ENCODE measurements at regions not wholly inside any gene's neighbourhood (a gene's known extent, or its start where the extent isn't known, plus 50 kb on each side); places are given as distances from the start of the nearest gene placed in this dataset.
A peak's percentile ranks its signal among the peaks of the same experiment; 100 is the strongest.

DNA sequence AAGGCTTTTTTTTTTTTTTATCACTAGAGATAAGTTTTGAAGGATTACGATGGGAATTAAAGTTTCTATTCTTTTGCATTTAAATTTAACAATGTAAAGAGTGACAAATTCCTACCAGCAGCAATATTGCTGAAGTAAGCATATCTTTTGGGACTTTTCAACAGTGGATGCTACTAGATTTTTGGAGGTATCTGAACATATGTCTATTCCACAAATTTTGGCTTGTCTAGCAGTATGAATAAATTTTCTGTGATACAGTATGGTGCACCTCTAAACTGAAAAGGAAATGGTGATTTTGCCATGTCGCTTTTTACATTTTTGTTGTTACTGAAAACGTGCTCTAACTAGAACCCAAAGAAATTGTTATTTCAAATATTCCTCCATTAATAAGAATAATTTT lies 368.3 kb upstream of the MANEA start:
- in situ Hi-C loops (cut with HindIII; ENCODE audit: extremely low pct_ligation_motif_present, low pct_unique_long_range_greater_than_20kb) (no loop called here), intact Hi-C loops (cut with micrococcal nuclease; ENCODE audit: unreplicated experiment) (no loop called here)
- no peaks in the 10 kb centered on the region for H3K36me3 ChIP-seq (replicated peaks in 1 of 2; ENCODE audit: control insufficient read depth in 1 of 2, insufficient read depth in 2 of 2, low read length in 2 of 2)
- H3K27ac ChIP-seq (ENCODE audit: extremely low read length, insufficient read depth, low read length): no peak overlapping the region
- H3K4me1 ChIP-seq (ENCODE audit: insufficient read depth, low read length): no peaks in the 10 kb centered on the region
- H2AFZ ChIP-seq (ENCODE audit: low read length): no peak overlapping the region
- DNase-seq (ENCODE audit: low spot score) (no peak), FAIRE-seq (no peak), ATAC-seq (no peak)
- H3K9ac ChIP-seq (ENCODE audit: insufficient read depth, low read depth, low read length): no peak overlapping the region
- no peak overlapping the region for H3K4me2 ChIP-seq (ENCODE audit: low read depth, low read length)
- no peak overlapping the region for H3K4me3 ChIP-seq (replicated peaks in 1 of 3; ENCODE audit: insufficient read depth in 1 of 3, low read depth in 2 of 3, low read length in 3 of 3)
- ChIA-PET CTCF (ENCODE audit: low intra/inter-chr PET ratio, low total read pairs) (no interaction called here), POLR2A (no interaction called here)
- BruUV-seq (replicated peaks): no TSS peak
- no peaks in the 10 kb centered on the region for H3K79me2 ChIP-seq (ENCODE audit: insufficient read depth, low read length)
- WGBS (ENCODE audit: low lambda C conversion rate): 5% methylated on average over 3 of the region's 3 CpGs
- TF ChIP-seq MAFF (IDR thresholded peaks at IDR 0.05; ENCODE audit: low read depth, low read length) (peak; percentile 86), MIXL1 (CRISPR knock-in tag; IDR thresholded peaks at IDR 0.05) (no peak), MAFK (conservative IDR thresholded peaks at IDR 0.05 in 1 of 2, IDR thresholded peaks at IDR 0.05 in 1 of 2; ENCODE audit: low read length in 2 of 2) (peak; percentile 80 to 89), ARID5B (CRISPR knock-in tag; IDR thresholded peaks at IDR 0.05) (no peak), HMG20B (CRISPR knock-in tag; conservative IDR thresholded peaks at IDR 0.05) (no peak), ZNF333 (CRISPR knock-in tag; IDR thresholded peaks at IDR 0.05; ENCODE audit: borderline replicate concordance) (no peak), ZFYVE20 (CRISPR knock-in tag; IDR thresholded peaks at IDR 0.05; ENCODE audit: borderline replicate concordance, low read depth) (no peak)
- no peaks in the 10 kb centered on the region for H4K20me1 ChIP-seq (ENCODE audit: insufficient read depth, low read length)
- H3K27me3 ChIP-seq (ENCODE audit: control insufficient read depth in 1 of 2, insufficient read depth in 2 of 2, low read length in 2 of 2): no peaks in the 10 kb centered on the region
- H3K9me3 ChIP-seq (ENCODE audit: low read length): no peaks in the 10 kb centered on the region
